Keratinocyte (primary cell): ENCODE measurements at regions not wholly inside any gene's neighbourhood (a gene's known extent, or its start where the extent isn't known, plus 50 kb on each side); places are given as distances from the start of the nearest gene placed in this dataset.
A peak's percentile ranks its signal among the peaks of the same experiment; 100 is the strongest.

ENCODE experiments used
- DNase-seq: peaks from one replicate; pipeline ENCODE4 v3.0.0-alpha.2; 2011; ENCODE audit warnings: low read depth, missing footprints, low spot score
- FAIRE-seq: peaks from 2 replicates; lab custom pipeline; 2011; peaks lifted over from hg19 to GRCh38; lab: Jason Lieb, UNC
- H2AFZ ChIP-seq: 2 replicates; pipeline ENCODE4 v1.6.0; 2012; ENCODE audit warnings: low read length, control low read depth, inconsistent platforms; ENCODE audit not compliant: control insufficient read depth
- H3K27ac ChIP-seq: 2 replicates; pipeline ENCODE4 v1.5.1; 2011; ENCODE audit warnings: low read length; ENCODE audit not compliant: control insufficient read depth, insufficient read depth
- H3K27me3 ChIP-seq: 3 replicates; pipeline ENCODE4 v1.6.0; 2011; ENCODE audit warnings: low read length; ENCODE audit not compliant: control insufficient read depth, insufficient read depth; ENCODE audit errors: extremely low read depth
- H3K36me3 ChIP-seq, 2 experiments: 2 replicates in 1 of 2; 3 replicates in 1 of 2; pipeline ENCODE4 v1.5.1; 2011; ENCODE audit warnings: low read length in 2 of 2, mild to moderate bottlenecking in 1 of 2; ENCODE audit not compliant: control insufficient read depth in 2 of 2, insufficient read depth in 2 of 2; ENCODE audit errors: extremely low read depth in 1 of 2
- H3K4me1 ChIP-seq: 3 replicates; pipeline ENCODE4 v1.5.1; 2011; ENCODE audit warnings: low read length; ENCODE audit not compliant: control insufficient read depth, insufficient read depth; ENCODE audit errors: extremely low read depth
- H3K4me2 ChIP-seq: 3 replicates; pipeline ENCODE4 v1.6.0; 2011; ENCODE audit warnings: low read depth, low read length; ENCODE audit not compliant: control insufficient read depth, insufficient read depth; ENCODE audit errors: extremely low read depth
- H3K4me3 ChIP-seq, 3 experiments: fragments of 200-600 bp in 1 of 3; sonication (generic) in 1 of 3; 2 replicates in 2 of 3; 3 replicates in 1 of 3; pipeline ENCODE4 v1.5.1; 2011 to 2016; ENCODE audit warnings: low read length in 3 of 3, mild to moderate bottlenecking in 3 of 3, control low read depth in 2 of 3, inconsistent platforms in 1 of 3, low read depth in 1 of 3, mixed read lengths in 1 of 3, mixed run types in 1 of 3, moderate library complexity in 1 of 3; ENCODE audit not compliant: control insufficient read depth in 2 of 3, insufficient read depth in 2 of 3; ENCODE audit errors: extremely low read depth in 1 of 3
- H3K79me2 ChIP-seq: 2 replicates; pipeline ENCODE4 v1.6.0; 2012; ENCODE audit warnings: low read length; ENCODE audit not compliant: control insufficient read depth, insufficient read depth
- H3K9ac ChIP-seq: 3 replicates; pipeline ENCODE4 v1.6.0; 2011; ENCODE audit warnings: low read length; ENCODE audit not compliant: control insufficient read depth, insufficient read depth; ENCODE audit errors: extremely low read depth
- H3K9me1 ChIP-seq: 3 replicates; pipeline ENCODE4 v1.6.0; 2011; ENCODE audit warnings: low read length; ENCODE audit not compliant: control insufficient read depth, insufficient read depth; ENCODE audit errors: extremely low read depth
- H3K9me3 ChIP-seq: 2 replicates; pipeline ENCODE4 v1.5.1; 2012; ENCODE audit warnings: low read depth, low read length; ENCODE audit not compliant: control insufficient read depth
- H4K20me1 ChIP-seq: 3 replicates; pipeline ENCODE4 v1.6.0; 2011; ENCODE audit warnings: low read length; ENCODE audit not compliant: control insufficient read depth, insufficient read depth; ENCODE audit errors: extremely low read depth
- EZH2 ChIP-seq: IDR thresholded peaks from one replicate; pipeline ENCODE4 v1.6.1; 2012; ENCODE audit warnings: inconsistent platforms, mild to moderate bottlenecking, low read length, moderate library complexity
- dilution Hi-C: fragments of 300-500 bp; cut with MboI; formaldehyde crosslinking; loops from one replicate; pipeline ENCODE4 v1.7.0; 2020; ENCODE audit warnings: low sequenced_read_pairs; ENCODE audit not compliant: extremely low pct_ligation_motif_present
- TF ChIP-seq, protein P1 (sequence below), 3 experiments: IDR thresholded peaks in 1 of 3; conservative IDR thresholded peaks in 1 of 3; optimal IDR thresholded peaks in 1 of 3; 2 replicates in 2 of 3; 3 replicates in 1 of 3; pipeline versions ENCODE3 to v1.5.1; 2011; ENCODE audit warnings: low read length in 3 of 3, mild to moderate bottlenecking in 3 of 3, moderate library complexity in 2 of 3, control low read depth in 1 of 3, inconsistent platforms in 1 of 3; ENCODE audit not compliant: insufficient read depth in 2 of 3; ENCODE audit errors: extremely low read depth in 1 of 3

DNA sequence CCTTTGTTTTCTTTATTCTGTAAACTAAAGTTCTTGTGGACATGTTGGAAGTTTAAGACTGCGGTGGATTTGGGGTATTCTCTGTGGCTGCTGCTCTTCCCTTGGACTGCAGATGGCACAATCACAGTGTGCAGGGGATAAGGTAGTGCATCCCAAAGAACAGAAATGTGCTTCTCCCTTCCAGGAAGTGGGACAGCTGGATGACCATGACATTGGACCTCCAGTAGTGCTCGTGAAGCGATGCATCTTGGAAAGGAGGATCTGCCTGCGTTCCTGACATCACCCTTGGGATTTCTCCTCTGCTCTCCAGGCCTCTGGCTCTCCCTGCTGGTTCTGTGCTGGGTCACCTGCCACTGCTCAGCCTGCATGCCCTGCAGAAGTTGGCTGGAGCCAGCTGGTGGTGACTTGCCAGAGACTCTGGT, 109.9 kb downstream of the SLC4A3 start:
- H3K4me3 ChIP-seq: no peak overlapping the region
- no peaks in the 10 kb centered on the region for H3K27me3 ChIP-seq
- TF ChIP-seq, protein P1, sequence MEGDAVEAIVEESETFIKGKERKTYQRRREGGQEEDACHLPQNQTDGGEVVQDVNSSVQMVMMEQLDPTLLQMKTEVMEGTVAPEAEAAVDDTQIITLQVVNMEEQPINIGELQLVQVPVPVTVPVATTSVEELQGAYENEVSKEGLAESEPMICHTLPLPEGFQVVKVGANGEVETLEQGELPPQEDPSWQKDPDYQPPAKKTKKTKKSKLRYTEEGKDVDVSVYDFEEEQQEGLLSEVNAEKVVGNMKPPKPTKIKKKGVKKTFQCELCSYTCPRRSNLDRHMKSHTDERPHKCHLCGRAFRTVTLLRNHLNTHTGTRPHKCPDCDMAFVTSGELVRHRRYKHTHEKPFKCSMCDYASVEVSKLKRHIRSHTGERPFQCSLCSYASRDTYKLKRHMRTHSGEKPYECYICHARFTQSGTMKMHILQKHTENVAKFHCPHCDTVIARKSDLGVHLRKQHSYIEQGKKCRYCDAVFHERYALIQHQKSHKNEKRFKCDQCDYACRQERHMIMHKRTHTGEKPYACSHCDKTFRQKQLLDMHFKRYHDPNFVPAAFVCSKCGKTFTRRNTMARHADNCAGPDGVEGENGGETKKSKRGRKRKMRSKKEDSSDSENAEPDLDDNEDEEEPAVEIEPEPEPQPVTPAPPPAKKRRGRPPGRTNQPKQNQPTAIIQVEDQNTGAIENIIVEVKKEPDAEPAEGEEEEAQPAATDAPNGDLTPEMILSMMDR (optimal IDR thresholded peaks at IDR 0.05 in 1 of 3, IDR thresholded peaks at IDR 0.05 in 1 of 3, conservative IDR thresholded peaks at IDR 0.05 in 1 of 3; ENCODE audit: extremely low read depth in 1 of 3, insufficient read depth in 2 of 3, low read length in 3 of 3): peak; percentile 41 to 69 (median 47)
- TF ChIP-seq EZH2: no peak
- H3K9me1 ChIP-seq: no peaks in the 10 kb centered on the region
- FAIRE-seq (peak; percentile 70), DNase-seq (no peak)
- H2AFZ ChIP-seq: no peak overlapping the region
- H3K4me1 ChIP-seq: peaks cover 7% of the 10 kb centered on the region
- dilution Hi-C loops: no loop called here
- no peaks in the 10 kb centered on the region for H3K36me3 ChIP-seq
- H3K79me2 ChIP-seq: no peaks in the 10 kb centered on the region
- no peak overlapping the region for H3K27ac ChIP-seq
- no peaks in the 10 kb centered on the region for H4K20me1 ChIP-seq
- no peak overlapping the region for H3K4me2 ChIP-seq
- no peaks in the 10 kb centered on the region for H3K9me3 ChIP-seq
- no peak overlapping the region for H3K9ac ChIP-seq

DNA sequence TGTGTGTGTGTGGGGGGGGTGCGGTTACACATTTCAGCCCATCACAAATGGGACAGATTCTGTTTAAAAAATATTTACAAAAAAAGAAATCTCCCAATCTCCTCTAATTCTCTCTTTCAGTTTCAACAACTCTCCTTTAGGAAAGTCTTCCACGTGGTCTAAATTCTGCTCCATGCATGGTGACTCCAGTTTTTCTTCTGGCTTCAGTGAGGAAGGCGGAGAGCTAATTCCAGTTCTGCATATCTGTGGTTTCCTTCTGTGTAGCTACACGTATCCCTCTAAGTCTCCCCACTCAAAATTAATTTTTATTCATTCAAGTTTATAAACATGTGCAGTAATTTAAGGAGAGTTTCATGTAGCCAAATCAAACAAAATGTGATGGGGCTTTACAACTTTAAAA, 111.6 kb downstream of the SLC4A3 start:
- no peaks in the 10 kb centered on the region for H3K9me1 ChIP-seq

More for the DNA sequence above, 111.6 kb downstream of the SLC4A3 start:
- no peak for FAIRE-seq
- Histone ChIP-seq H3K36me3 (no peaks in the 10 kb centered on the region), H3K4me1 (no peaks in the 10 kb centered on the region), H3K27ac (no peak overlapping the region), H3K4me2 (no peak overlapping the region), H3K4me3 (no peak overlapping the region), H3K27me3 (peaks cover 4% of the 10 kb centered on the region), H3K9ac (no peak overlapping the region), H3K79me2 (no peaks in the 10 kb centered on the region), H3K9me3 (no peaks in the 10 kb centered on the region), H4K20me1 (no peaks in the 10 kb centered on the region), H2AFZ (no peak overlapping the region)
- TF ChIP-seq, protein P1 (optimal IDR thresholded peaks at IDR 0.05 in 1 of 3, IDR thresholded peaks at IDR 0.05 in 1 of 3, conservative IDR thresholded peaks at IDR 0.05 in 1 of 3; ENCODE audit: extremely low read depth in 1 of 3, insufficient read depth in 2 of 3, low read length in 3 of 3): no peak
- no peak for TF ChIP-seq EZH2
- DNase-seq: no peak
- dilution Hi-C loops: no loop called here
